GM23338 (cell line): ENCODE measurements at regions not wholly inside any gene's neighbourhood (a gene's known extent, or its start where the extent isn't known, plus 50 kb on each side); places are given as distances from the start of the nearest gene placed in this dataset.

Source experiments
- ATAC-seq: fragments of 200-7000 bp; cut with Tn5 transposase; 3 replicates; pipeline ENCODE4 v1.9.1; 2020
- DNase-seq: peaks from one replicate; pipeline ENCODE4 v3.0.0-alpha.2; 2015; ENCODE audit warnings: low spot score
- H2AFZ ChIP-seq: fragments of 200-600 bp; sonication (generic); 2 replicates; pipeline ENCODE4 v1.8.0; 2016; ENCODE audit warnings: antibody characterized with exemption, mild to moderate bottlenecking, moderate library complexity
- H3F3A ChIP-seq: fragments of 200-600 bp; sonication (generic); replicated peaks from 2 replicates; pipeline ENCODE4 v1.8.0; 2017; ENCODE audit warnings: antibody characterized with exemption, mixed run types, low read depth
- H3K27ac ChIP-seq: fragments of 200-600 bp; sonication (generic); 2 replicates; pipeline ENCODE4 v1.6.1; 2016; ENCODE audit warnings: low read depth
- H3K27me3 ChIP-seq: fragments of 200-600 bp; sonication (generic); 2 replicates; pipeline ENCODE4 v1.8.0; 2016; ENCODE audit warnings: mild to moderate bottlenecking, mixed run types, moderate library complexity; ENCODE audit not compliant: insufficient read depth
- H3K36me3 ChIP-seq: fragments of 200-600 bp; sonication (generic); 2 replicates; pipeline ENCODE4 v1.8.0; 2016; ENCODE audit warnings: mild to moderate bottlenecking; ENCODE audit not compliant: insufficient read depth
- H3K4me1 ChIP-seq: fragments of 200-600 bp; sonication (generic); 2 replicates; pipeline ENCODE4 v1.8.0; 2016; ENCODE audit warnings: mild to moderate bottlenecking, moderate library complexity; ENCODE audit not compliant: insufficient read depth
- H3K4me2 ChIP-seq: fragments of 200-600 bp; sonication (generic); 2 replicates; pipeline ENCODE4 v1.7.1; 2017; ENCODE audit warnings: mixed run types
- H3K4me3 ChIP-seq: fragments of 200-600 bp; sonication (generic); 2 replicates; pipeline ENCODE4 v1.6.1; 2016; ENCODE audit warnings: mixed run types
- H3K79me2 ChIP-seq: fragments of 200-600 bp; sonication (generic); replicated peaks from 2 replicates; pipeline ENCODE4 v1.8.0; 2017; ENCODE audit warnings: mild to moderate bottlenecking; ENCODE audit not compliant: insufficient read depth
- H3K9me2 ChIP-seq: fragments of 200-600 bp; sonication (generic); 2 replicates; pipeline ENCODE4 v1.8.0; 2017; ENCODE audit not compliant: insufficient read depth
- H4K20me1 ChIP-seq: fragments of 200-600 bp; sonication (generic); replicated peaks from 2 replicates; pipeline ENCODE4 v1.8.0; 2017; ENCODE audit warnings: mild to moderate bottlenecking; ENCODE audit not compliant: insufficient read depth
- H3K27ac Mint-ChIP-seq: 2 replicates; pipeline ENCODE4 v1.8.0; 2020; ENCODE audit warnings: inconsistent platforms, mild to moderate bottlenecking, moderate library complexity, mixed read lengths
- H3K27me3 Mint-ChIP-seq: 3 replicates; pipeline ENCODE4 v1.8.0; 2022; ENCODE audit warnings: low read depth, mild to moderate bottlenecking, moderate library complexity, mixed read lengths, inconsistent platforms; ENCODE audit not compliant: insufficient read depth, poor library complexity
- H3K36me3 Mint-ChIP-seq: 3 replicates; pipeline ENCODE4 v1.8.0; 2021; ENCODE audit warnings: low read depth, mild to moderate bottlenecking, inconsistent platforms, moderate library complexity, mixed read lengths
- H3K4me1 Mint-ChIP-seq: 3 replicates; pipeline ENCODE4 v1.8.0; 2020; ENCODE audit warnings: mild to moderate bottlenecking, inconsistent platforms, mixed read lengths
- H3K4me3 Mint-ChIP-seq: 3 replicates; pipeline ENCODE4 v1.8.0; 2021; ENCODE audit warnings: moderate library complexity, mild to moderate bottlenecking, inconsistent platforms, mixed read lengths
- H3K9me3 Mint-ChIP-seq: 3 replicates; pipeline ENCODE4 v1.8.0; 2020; ENCODE audit warnings: moderate library complexity, mild to moderate bottlenecking, inconsistent platforms, mixed read lengths
- CREB1 ChIP-seq: fragments of 250-450 bp; sonication (Bioruptor Pico); IDR thresholded peaks from 2 replicates; pipeline ENCODE4 v1.5.0; 2020; ENCODE audit warnings: low read depth, mild to moderate bottlenecking, moderate library complexity
- CTCF ChIP-seq, 2 experiments: fragments of 200-600 bp in 1 of 2; sonication (generic) in 1 of 2; conservative IDR thresholded peaks; 2 replicates each; pipeline versions ENCODE4 v1.5.1 to v1.6.1; 2016 to 2017; ENCODE audit warnings: antibody characterized with exemption in 2 of 2, low read depth in 2 of 2, mild to moderate bottlenecking in 2 of 2, moderate library complexity in 1 of 2
- ETS1 ChIP-seq: IDR thresholded peaks from 2 replicates; pipeline ENCODE4 v1.6.1; 2016; ENCODE audit warnings: antibody characterized with exemption
- EZH2phosphoT487 ChIP-seq: fragments of 200-600 bp; sonication (generic); IDR thresholded peaks from one replicate; pipeline ENCODE4 v1.8.1; 2018; ENCODE audit warnings: antibody characterized with exemption; ENCODE audit not compliant: unreplicated experiment
- JUNB ChIP-seq: IDR thresholded peaks from one replicate; pipeline ENCODE4 v1.6.1; 2016; ENCODE audit warnings: antibody characterized with exemption; ENCODE audit not compliant: unreplicated experiment
- NANOG ChIP-seq: IDR thresholded peaks from 2 replicates; pipeline ENCODE4 v1.6.1; 2016; ENCODE audit warnings: antibody characterized with exemption, borderline replicate concordance
- POLR2AphosphoS5 ChIP-seq: IDR thresholded peaks from 2 replicates; pipeline ENCODE4 v1.6.1; 2016; ENCODE audit warnings: antibody characterized with exemption, low read depth
- REST ChIP-seq: IDR thresholded peaks from one replicate; pipeline ENCODE4 v1.6.1; 2018; ENCODE audit warnings: antibody characterized with exemption; ENCODE audit not compliant: unreplicated experiment
- STAT1 ChIP-seq: IDR thresholded peaks from one replicate; pipeline ENCODE4 v1.6.1; 2016; ENCODE audit warnings: antibody characterized with exemption; ENCODE audit not compliant: unreplicated experiment
- ZNF331 ChIP-seq: fragments of 250-450 bp; sonication (Bioruptor Pico); IDR thresholded peaks from 2 replicates; pipeline ENCODE4 v1.5.0; 2020; ENCODE audit warnings: low read depth, mild to moderate bottlenecking, moderate library complexity

- TF ChIP-seq CTCF (conservative IDR thresholded peaks at IDR 0.05; ENCODE audit: low read depth in 2 of 2) (no peak), STAT1 (no peak), ETS1 (no peak), ZNF331 (CRISPR knock-in tag) (no peak), POLR2AphosphoS5 (no peak)
Observed at GRCh38 chr3:165505657-165506056, 309.5 kb upstream of the SLITRK3 start (continued).

- no peak overlapping the region for H3K27ac Mint-ChIP-seq
- H3K36me3 ChIP-seq, result no peaks in the 10 kb centered on the region
- H3K4me2 ChIP-seq, result no peak overlapping the region
- no peak overlapping the region for H3K4me3 ChIP-seq
- no peaks in the 10 kb centered on the region for H3K4me1 ChIP-seq
- H3K4me1 Mint-ChIP-seq, result no peaks in the 10 kb centered on the region
- no peaks in the 10 kb centered on the region for H3K79me2 ChIP-seq
- H2AFZ ChIP-seq, result 0 out of 2 replicates have a peak overlapping the region, but pooled peaks have one; percentile 52
- peaks cover 2% of the 10 kb centered on the region for H3K27me3 Mint-ChIP-seq
- ATAC-seq, result no peak
- H4K20me1 ChIP-seq, result no peaks in the 10 kb centered on the region
- no peaks in the 10 kb centered on the region for H3K27me3 ChIP-seq
- peaks cover 22% of the 10 kb centered on the region for H3K9me3 Mint-ChIP-seq
- H3K27ac ChIP-seq, result no peak overlapping the region
- no peaks in the 10 kb centered on the region for H3F3A ChIP-seq
- H3K9me2 ChIP-seq, result no peaks in the 10 kb centered on the region
- peaks cover 11% of the 10 kb centered on the region for H3K36me3 Mint-ChIP-seq
- H3K4me3 Mint-ChIP-seq, result no peak overlapping the region
- no peak for DNase-seq
- no peak for TF ChIP-seq STAT1
- TF ChIP-seq CREB1 (CRISPR knock-in tag), result no peak
- TF ChIP-seq EZH2phosphoT487, result no peak
- TF ChIP-seq ETS1, result no peak
- no peak for TF ChIP-seq REST
- no peak for TF ChIP-seq CTCF (conservative IDR thresholded peaks at IDR 0.05; ENCODE audit: low read depth in 2 of 2)
- no peak for TF ChIP-seq ZNF331 (CRISPR knock-in tag)
- TF ChIP-seq NANOG, result no peak
- TF ChIP-seq POLR2AphosphoS5, result no peak
- no peak for TF ChIP-seq JUNB
Observed at GRCh38 chr3:165504554-165504953, 308.4 kb upstream of the SLITRK3 start.
